ENCODE measurements at regions not wholly inside any gene's neighbourhood (a gene's known extent, or its start where the extent isn't known, plus 50 kb on each side); places are given as distances from the start of the nearest gene placed in this dataset.
"Not testable (repeated sequence)": the region's sequence is repeated elsewhere in the genome, so short reads cannot be mapped to it uniquely, and the experiment has no call there.

GRCh38 chr9:588981-589380 is 252.5 kb upstream of the DMRT1 start:
- no peak for DNase-seq (ENCODE audit: low read depth in 2 of 2)

GRCh38 chr9:589723-590122 is 251.8 kb upstream of the DMRT1 start:
- DNase-seq (ENCODE audit: low read depth in 2 of 2): peak in 1 of 2 donors; percentile 5

- no peak for DNase-seq (ENCODE audit: low read depth in 2 of 2)
Measured at GRCh38 chr9:591292-591691, 250.2 kb upstream of the DMRT1 start.

GRCh38 chr9:592225-592624 is 249.3 kb upstream of the DMRT1 start:
- DNase-seq (ENCODE audit: low read depth in 2 of 2): no peak

GRCh38 chr9:592733-593132 is 248.8 kb upstream of the DMRT1 start:
- DNase-seq (ENCODE audit: low read depth in 2 of 2): no peak

- no peak for DNase-seq (ENCODE audit: low read depth in 2 of 2)
Measured at GRCh38 chr9:593809-594208, 247.7 kb upstream of the DMRT1 start.

GRCh38 chr9:596703-597102 is 244.8 kb upstream of the DMRT1 start:
- no peak for DNase-seq (ENCODE audit: low read depth in 2 of 2)

GRCh38 chr9:600006-600405 is 241.5 kb upstream of the DMRT1 start:
- DNase-seq (ENCODE audit: low read depth in 2 of 2): no peak

GRCh38 chr9:602716-603115 is 238.8 kb upstream of the DMRT1 start:
- no peak for DNase-seq (ENCODE audit: low read depth in 2 of 2)

GRCh38 chr9:603126-603525 is 238.4 kb upstream of the DMRT1 start:
- DNase-seq (ENCODE audit: low read depth in 2 of 2): no peak

GRCh38 chr9:607417-607816 is 234.1 kb upstream of the DMRT1 start:
- no peak for DNase-seq (ENCODE audit: low read depth in 2 of 2)

GRCh38 chr9:613771-614347 is 227.6 kb upstream of the DMRT1 start:
- peak; percentile 82 to 93 for DNase-seq (ENCODE audit: low read depth in 2 of 2)

GRCh38 chr9:614431-614830 is 227.1 kb upstream of the DMRT1 start:
- DNase-seq (ENCODE audit: low read depth in 2 of 2): peak; percentile 34 to 41

GRCh38 chr9:615756-616155 is 225.7 kb upstream of the DMRT1 start:
- no peak for DNase-seq (ENCODE audit: low read depth in 2 of 2)

- DNase-seq (ENCODE audit: low read depth in 2 of 2): no peak
Measured at GRCh38 chr9:616694-617093, 224.8 kb upstream of the DMRT1 start.

GRCh38 chr9:617445-618085 is 223.9 kb upstream of the DMRT1 start:
- DNase-seq (ENCODE audit: low read depth in 2 of 2): no peak

GRCh38 chr9:618478-618877 is 223.0 kb upstream of the DMRT1 start:
- DNase-seq (ENCODE audit: low read depth in 2 of 2): no peak

GRCh38 chr9:621201-621855 is 220.2 kb upstream of the DMRT1 start:
- no peak for DNase-seq (ENCODE audit: low read depth in 2 of 2)

GRCh38 chr9:624935-625500 is 216.5 kb upstream of the DMRT1 start:
- DNase-seq (ENCODE audit: low read depth in 2 of 2): peak in 1 of 2 donors; percentile 11

- no peak for DNase-seq (ENCODE audit: low read depth in 2 of 2)
Measured at GRCh38 chr9:625613-626012, 215.9 kb upstream of the DMRT1 start.

- DNase-seq (ENCODE audit: low read depth in 2 of 2): not testable (repeated sequence)
Measured at GRCh38 chr9:626114-626513, 215.4 kb upstream of the DMRT1 start.

- no peak for DNase-seq (ENCODE audit: low read depth in 2 of 2)
Measured at GRCh38 chr9:626596-626995, 214.9 kb upstream of the DMRT1 start.

Measured in lung microvascular endothelial cell (primary cell).